Mammary epithelial cell (primary cell): ENCODE measurements at regions not wholly inside any gene's neighbourhood (a gene's known extent, or its start where the extent isn't known, plus 50 kb on each side); places are given as distances from the start of the nearest gene placed in this dataset.

Experiments
- EZH2 ChIP-seq: IDR thresholded peaks from 2 replicates; pipeline ENCODE4 v1.6.1; 2012; ENCODE audit warnings: low read length, inconsistent platforms, borderline replicate concordance
- TF ChIP-seq, protein P1 (sequence below), 2 donors: IDR thresholded peaks in 1 of 2; conservative IDR thresholded peaks in 1 of 2; 2 replicates each; pipeline ENCODE4 v1.5.1; 2011 to 2012; ENCODE audit warnings: inconsistent platforms in 2 of 2, low read length in 2 of 2, mild to moderate bottlenecking in 2 of 2, control low read depth in 1 of 2, low read depth in 1 of 2; ENCODE audit not compliant: insufficient read depth in 1 of 2; ENCODE audit errors: extremely low read depth in 1 of 2

DNA sequence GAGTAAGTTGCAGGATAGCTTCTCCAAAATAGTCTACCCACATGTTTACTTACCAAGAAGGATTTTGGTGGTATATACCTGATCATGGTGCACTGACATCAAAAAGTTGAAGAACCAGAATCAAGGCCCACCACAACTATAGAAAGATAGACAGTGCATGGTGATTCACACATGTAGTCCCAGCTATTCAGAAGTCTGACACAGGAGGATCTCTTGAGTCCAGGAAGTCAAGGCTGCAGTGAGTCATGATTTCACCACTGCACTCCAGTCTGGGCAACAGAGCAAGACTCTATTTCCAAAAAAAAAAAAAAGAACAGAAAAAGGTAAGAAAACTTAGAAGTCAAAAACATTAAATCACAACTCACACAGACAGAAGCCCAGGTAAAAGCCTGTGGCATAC lies 422.2 kb upstream of the FOXG1 start:
- TF ChIP-seq, protein P1, sequence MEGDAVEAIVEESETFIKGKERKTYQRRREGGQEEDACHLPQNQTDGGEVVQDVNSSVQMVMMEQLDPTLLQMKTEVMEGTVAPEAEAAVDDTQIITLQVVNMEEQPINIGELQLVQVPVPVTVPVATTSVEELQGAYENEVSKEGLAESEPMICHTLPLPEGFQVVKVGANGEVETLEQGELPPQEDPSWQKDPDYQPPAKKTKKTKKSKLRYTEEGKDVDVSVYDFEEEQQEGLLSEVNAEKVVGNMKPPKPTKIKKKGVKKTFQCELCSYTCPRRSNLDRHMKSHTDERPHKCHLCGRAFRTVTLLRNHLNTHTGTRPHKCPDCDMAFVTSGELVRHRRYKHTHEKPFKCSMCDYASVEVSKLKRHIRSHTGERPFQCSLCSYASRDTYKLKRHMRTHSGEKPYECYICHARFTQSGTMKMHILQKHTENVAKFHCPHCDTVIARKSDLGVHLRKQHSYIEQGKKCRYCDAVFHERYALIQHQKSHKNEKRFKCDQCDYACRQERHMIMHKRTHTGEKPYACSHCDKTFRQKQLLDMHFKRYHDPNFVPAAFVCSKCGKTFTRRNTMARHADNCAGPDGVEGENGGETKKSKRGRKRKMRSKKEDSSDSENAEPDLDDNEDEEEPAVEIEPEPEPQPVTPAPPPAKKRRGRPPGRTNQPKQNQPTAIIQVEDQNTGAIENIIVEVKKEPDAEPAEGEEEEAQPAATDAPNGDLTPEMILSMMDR (conservative IDR thresholded peaks at IDR 0.05 in 1 of 2, IDR thresholded peaks at IDR 0.05 in 1 of 2; ENCODE audit: extremely low read depth in 1 of 2, insufficient read depth in 1 of 2, low read depth in 1 of 2, low read length in 2 of 2): no peak
- no peak for TF ChIP-seq EZH2
